ENCODE measurements at regions not wholly inside any gene's neighbourhood (a gene's known extent, or its start where the extent isn't known, plus 50 kb on each side); places are given as distances from the start of the nearest gene placed in this dataset.

GRCh38 chr18:55783921-55784320 is 195.9 kb upstream of the TCF4 start:
- TF ChIP-seq POLR2A (IDR thresholded peaks at IDR 0.05) (no peak), POLR2AphosphoS5 (IDR thresholded peaks at IDR 0.05) (no peak), CTCF (IDR thresholded peaks at IDR 0.05) (no peak)
